Stimulated activated CD4-positive, alpha-beta T cell treated with anti-CD3 and anti-CD28 coated beads, Interleukin-2, amount 100 ng/mL, for 48 hours (primary cell): ENCODE measurements at regions not wholly inside any gene's neighbourhood (a gene's known extent, or its start where the extent isn't known, plus 50 kb on each side); places are given as distances from the start of the nearest gene placed in this dataset.
"Not testable (repeated sequence)": the region's sequence is repeated elsewhere in the genome, so short reads cannot be mapped to it uniquely, and the experiment has no call there.

Source experiments
- DNase-seq, 2 donors: peaks; one replicate each; pipeline ENCODE4 v3.0.0-alpha.2; 2020

DNA sequence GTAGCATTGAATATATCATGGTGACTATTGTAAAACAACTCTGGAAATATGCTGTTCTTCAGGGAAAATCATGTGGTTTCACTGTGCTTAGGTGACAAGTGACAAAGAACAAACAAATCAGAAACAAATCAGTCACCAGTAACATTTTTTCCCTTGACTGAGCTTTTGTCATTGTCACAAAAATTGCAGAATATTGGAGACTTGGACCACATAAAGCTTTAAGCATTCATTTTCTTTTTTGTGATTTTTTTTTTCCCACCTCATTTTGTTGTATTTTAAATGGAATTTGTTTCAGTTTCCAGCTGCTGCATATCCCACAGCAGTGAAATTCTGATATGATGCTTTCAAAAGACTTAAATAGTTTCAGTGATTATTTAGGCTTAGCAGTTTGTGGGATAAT is 1088.4 kb downstream of the OTOL1 start:
- no peak for DNase-seq

DNA sequence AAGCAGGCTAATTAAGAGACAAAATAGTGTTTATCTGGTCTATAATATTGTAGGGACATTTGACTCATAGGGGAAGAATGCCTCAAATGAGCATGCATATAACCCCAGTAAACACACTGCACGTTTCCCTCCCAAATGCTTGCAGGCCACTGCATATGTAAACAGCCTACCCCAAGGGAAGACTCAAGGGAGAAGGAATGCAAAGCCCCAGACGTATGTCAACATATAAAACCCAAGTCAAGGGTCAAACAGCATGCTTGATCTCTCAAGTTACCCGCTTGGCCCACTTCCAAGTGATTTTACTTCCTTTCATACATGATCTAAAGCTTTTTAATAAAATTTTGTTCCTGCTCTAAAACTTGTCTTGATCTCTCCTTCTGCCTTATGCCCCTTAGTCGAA is 1090.0 kb downstream of the OTOL1 start:
- DNase-seq, result no peak

DNA sequence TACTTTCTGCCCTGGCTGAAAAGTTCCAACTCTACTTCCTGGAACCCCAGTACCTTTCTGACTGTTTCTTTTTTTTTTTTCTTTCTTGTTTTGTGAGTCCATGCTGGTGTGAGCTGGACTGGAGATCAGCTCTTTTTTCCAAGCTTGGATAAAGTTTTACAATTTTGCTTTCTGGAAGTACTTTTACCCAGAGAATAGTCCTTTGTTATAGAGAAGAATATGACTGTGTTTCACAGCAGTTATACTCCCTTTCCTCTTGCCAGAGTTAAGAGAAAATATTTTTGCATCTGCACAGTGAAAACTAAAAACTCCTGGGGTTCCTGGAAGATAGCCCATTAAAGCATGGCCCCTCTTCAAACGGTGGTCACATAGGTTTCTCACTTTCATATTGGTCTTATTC is 1100.6 kb downstream of the OTOL1 start:
- DNase-seq, result no peak

DNA sequence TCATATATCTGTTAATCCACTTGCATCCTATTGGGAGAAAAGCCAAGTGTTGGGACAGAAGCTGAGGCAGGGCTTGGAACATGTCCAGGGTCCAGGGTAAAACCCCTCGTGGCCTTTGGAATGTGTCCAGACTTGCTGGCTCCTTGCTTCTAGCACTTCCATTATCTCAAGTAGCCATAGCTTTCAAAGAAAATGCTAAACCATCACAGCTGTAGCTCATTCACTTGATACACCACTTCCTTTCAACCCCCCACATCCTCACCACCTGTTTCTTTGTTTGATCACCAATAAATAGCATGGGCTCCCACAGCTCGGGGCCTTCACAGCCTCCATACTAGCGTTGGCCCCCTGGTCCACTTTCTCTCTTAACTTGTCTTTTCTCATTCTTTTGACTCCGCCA is 1101.9 kb downstream of the OTOL1 start:
- DNase-seq, result not testable (repeated sequence)

DNA sequence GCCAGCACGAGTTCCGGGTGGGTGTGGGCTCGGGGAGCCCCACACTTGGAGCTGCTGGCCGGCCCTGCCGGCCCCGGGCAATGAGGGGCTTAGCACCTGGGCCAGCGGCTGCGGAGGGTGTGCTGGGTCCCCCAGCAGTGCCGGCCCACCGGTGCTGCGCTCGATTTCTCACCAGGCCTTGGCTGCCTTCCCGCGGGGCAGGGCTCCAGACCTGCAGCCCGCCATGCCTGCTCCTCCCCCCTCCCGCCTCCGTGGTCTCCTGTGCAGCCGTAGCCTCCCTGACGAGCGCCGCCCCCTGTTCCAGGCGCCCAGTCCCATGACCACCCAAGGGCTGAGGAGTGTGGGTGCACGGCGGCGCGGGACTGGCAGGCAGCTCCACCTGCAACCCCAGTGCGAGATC is 1103.1 kb downstream of the OTOL1 start:
- not testable (repeated sequence) for DNase-seq

DNA sequence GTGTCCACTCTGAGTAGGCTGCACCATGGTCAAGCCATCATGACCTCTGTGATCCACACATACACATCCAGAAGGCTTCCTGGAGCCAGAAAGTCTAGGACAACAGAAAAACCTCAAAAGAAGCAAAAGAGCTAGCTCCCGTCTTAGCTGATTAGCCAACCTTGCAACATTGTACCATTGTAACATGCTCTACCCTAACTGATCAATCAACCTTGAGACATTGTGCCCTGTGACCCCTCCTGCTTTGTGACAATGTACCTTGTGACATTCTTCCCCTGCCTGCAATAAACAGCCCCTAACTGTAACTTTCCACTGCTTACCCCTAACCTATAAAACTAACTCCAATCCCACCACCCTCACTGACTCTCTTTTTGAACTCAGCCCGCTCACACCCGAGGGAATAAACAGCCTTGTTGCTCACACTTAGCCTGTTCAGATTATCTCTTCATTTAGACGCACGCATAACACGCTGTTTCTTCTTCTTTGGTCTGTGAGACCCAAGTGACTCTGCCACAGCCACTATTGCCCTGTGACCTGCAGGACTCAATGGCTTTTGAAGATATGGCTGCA is 1104.6 kb downstream of the OTOL1 start:
- DNase-seq, result no peak

DNA sequence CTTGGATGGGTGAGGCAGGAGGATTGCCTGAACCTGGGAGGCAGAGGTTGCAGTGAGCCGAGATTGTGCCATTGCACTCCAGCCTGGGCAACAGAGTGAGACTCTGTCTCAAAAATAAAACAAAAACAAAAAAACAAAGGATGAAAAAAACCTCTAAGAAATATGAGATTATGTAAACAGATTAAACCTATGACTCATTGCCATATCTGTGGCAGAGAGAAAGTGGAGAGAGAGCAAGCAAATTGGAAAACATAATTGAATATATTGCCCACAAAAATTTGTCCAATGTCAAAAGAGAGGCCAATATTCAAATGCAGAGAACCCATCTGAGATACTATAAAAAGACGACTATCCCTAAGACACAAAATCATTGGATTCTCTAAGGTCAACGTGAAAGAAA is 1106.0 kb downstream of the OTOL1 start:
- DNase-seq, result no peak

DNA sequence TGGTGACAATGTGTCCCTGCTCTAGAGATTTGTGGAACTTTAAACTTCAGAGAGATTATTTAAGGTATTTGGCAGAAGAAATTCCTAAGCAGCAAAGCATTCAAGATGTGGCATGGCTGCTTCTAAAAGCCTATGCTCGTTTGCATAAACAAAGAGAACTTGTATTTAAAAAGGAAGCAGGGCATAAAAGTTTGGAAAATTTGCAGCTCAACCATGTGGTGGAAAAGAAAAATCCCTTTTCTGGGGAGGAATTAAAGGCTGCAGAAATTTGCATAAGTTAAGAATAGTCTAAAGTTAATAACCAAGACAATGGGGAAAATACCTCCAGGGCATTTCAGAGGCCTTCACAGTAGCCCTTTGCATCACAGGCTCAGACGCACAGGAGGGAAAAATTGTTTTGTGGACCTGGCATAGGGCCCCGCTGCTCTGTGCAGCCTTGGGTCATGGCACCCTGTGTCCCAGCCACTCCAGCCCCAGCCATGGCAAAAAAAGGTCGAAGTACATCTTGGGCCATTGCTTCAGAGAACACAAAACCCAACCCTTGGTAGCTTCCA is 1109.1 kb downstream of the OTOL1 start:
- no peak for DNase-seq

DNA sequence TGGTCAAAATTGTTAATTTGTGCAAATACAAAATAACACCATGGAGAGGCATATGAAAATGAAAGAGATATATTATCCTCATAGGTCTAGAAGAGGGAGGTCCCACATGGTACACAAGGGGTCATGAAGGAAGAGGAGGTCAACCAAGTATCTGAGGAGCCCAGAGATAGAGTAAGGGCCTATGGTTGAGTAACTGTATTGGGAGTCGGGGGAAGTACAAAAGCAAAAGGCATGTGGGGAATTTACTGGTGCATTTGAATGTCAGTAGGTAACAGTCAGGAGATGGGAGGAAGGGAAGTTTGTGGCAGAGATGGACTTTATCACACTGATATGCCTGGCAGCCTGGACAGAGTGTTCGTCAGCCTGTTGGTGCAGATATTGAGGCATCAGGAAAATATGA is 1113.7 kb downstream of the OTOL1 start:
- no peak for DNase-seq

DNA sequence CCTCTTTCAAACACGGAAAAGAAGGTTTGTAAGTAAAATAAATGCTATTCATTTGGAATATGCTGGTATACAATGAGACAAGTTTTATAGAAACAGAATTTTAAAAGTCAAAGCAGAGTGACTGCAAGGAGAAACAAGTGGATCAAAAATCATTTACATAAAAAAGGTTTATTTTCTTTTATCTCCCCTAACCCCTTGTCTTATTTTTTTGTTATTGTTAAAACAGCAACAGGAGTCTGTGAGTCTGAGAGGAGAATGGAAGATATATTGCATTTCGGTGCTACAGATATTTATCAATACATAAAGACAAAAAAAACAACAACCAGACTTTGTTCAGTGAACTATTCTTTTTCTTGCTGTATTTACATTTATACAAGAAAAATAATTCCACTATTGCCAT is 1116.4 kb downstream of the OTOL1 start:
- no peak for DNase-seq

DNA sequence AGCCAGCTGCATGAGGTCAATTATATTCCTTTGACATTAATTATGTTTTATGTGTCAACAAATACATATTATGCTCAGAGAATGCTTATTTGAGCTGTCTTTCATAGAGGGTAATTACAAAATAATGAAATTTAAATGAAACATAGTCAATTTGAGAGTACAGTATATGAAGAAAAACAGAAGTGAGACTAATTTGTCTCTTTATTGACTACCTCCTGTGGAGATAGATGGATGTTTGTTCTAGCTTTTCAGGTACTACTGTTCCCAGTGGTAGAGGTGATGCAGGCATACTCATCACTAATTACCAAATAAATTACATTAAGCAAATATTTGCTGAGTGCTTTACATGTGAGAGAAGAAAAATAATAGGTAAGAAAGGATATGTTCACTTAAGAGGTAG is 1129.6 kb downstream of the OTOL1 start:
- no peak for DNase-seq

DNA sequence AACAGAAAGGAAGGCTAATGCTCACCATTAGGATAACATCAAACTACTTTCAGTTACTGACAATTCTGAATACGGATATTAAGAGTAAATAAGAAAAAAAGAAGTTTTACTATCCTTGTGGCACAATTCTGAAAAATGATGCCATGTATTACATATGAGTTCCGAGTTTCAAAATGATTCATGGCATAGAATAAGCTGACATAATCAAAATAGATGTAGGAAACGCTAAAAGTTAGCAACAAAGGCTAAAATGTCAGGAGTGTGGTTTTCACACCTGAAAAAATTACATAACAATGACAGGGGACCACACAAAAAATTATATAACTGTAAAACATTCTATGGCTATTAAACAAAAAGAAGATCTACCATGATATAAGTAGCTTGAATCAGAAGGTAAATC is 1131.9 kb downstream of the OTOL1 start:
- DNase-seq, result no peak

DNA sequence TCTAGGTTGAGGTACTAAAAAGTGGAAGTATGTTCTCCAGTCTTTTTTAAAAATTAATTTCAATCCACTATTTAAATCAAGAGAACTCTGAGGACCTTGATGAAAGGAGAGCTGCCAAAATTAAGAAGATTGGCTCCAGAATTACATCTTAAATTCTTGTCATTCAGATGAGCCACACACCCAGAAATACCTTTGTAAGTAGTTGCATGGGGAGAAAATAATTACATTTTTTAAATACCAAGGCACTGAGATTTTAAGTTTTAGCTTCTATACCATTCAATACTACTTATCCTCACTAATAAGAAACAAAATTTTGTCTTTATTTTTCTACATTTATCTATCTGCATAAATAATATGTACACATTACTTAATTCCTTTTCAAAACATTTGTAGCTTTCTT is 1132.8 kb downstream of the OTOL1 start:
- no peak for DNase-seq

DNA sequence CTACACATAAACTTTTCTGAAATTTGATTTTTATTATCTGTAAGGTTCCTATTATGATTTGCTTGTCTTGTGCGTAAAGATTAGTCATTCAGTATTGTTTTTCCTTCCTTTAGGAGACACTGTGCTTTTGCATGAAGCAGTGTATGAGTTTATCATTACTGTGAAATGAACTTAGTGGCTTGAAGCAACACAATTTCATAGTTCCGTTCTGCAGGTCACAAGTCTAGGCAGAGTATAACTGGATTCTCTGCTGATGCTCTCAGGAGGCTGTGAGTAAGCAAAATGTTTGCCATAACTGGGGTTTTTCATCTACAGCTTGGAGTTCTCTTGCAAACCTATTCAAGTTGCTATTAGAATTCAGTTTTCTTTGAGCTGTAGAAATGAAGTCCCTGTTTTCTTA is 1136.1 kb downstream of the OTOL1 start:
- DNase-seq, result no peak

DNA sequence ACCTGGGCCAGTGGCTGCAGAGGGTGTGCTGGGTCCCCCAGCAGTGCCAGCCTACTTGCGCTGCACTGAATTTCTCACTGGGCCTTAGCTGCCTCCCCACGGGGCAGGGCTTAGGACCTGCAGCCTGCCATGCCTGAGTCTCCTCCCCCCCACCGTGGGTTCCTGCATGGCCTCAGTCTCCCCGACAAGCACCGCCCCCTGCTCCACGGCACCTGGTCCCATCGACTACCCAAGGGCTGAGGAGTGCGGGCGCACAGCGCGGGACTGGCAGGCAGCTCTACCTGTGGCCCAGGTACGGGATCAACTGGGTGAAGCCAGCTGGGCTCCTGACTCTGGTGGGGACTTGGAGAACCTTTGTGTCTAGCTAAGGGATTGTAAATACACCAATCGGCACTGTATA is 1143.6 kb downstream of the OTOL1 start:
- DNase-seq, result not testable (repeated sequence)

DNA sequence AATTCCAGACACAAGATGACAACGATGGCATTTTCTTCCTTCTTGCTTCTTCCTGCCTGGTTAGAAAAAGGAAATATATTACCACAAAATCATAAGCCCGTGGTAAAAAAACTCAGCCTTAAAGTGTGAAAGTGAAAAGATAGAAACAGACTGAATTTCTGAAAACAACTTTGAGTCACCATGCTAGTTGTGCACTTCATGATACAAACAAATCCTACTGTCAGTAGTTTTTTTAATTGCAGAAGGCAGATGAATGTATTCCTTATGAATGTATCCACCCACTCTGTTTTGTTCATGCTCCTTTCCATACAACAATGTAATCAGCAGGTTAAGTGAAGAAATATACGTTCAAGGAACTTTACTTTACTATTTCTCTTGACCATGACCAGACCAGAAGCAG is 1144.7 kb downstream of the OTOL1 start:
- no peak for DNase-seq

DNA sequence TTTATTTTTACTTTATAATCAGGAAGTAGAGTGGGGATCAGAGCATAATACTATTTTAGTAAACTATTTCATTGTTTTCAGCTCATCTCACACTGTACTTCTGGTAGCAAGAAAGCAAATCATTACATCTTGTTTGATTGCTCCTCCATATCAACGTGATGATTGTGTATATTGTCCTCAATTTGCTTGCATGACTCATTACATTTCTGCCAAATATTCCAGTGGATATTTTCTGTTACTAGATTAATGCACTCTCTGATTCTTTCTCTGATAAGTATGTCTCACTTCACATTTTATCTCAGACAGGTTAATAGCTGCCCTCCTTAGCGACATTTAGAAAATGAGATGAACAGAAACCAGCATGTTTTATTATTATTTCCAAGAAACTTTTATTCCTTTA is 1145.3 kb downstream of the OTOL1 start:
- no peak for DNase-seq

DNA sequence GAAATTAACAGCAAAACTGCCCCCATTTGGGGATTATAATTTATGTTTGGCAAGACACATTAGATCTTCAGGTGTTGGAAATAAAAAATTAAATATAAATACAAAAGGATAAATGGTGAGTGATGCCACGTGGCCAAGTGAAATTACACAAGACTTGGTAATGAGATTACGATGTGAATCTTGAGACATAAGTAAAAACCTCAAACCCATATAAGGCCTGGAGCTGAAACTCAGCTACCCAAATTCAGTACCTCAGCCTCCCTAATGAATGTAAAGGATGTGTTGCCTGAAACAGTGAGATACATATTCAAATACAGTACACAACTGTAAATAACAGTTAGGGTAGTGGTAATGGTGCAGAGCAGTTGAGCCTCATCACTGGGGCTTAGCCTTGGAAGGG is 1146.6 kb downstream of the OTOL1 start:
- no peak for DNase-seq

DNA sequence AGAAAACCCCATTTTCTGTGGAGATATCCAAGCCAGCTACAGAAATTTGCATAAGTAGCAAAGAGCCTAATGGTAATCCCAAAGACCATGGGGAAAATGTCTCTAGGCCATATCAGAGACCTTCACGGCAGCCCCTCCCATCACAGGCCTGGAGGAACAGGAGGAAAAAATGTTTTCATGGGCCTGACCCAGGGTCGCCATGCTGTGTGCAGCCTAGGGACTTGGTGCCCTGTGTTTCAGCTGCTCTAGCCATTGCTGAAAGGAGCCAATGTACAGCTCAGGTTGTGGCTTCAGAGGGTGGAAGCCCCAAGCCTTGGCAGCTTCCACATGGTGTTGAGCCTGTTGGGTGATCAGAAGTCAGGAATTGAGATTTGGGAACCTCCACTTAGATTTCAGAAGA is 1150.7 kb downstream of the OTOL1 start:
- DNase-seq, result no peak

DNA sequence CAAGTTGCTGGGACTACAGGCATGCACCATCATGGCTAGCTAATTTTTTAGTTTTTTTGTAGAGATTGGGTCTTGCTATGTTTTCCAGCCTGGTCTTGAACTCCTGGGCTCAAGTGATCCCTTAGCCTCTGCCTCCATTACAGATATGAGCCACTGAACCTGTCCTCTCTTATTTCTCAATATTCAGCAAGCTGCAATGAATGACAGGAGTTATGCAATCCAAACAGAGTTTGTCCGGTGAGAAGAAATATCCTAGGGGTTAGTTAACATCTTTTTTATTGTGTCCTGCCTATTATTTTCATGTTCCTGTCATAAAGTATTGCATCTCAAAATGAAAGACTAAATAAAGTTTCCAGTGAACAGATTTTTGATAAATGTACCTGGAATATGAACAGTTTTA is 1161.4 kb downstream of the OTOL1 start:
- DNase-seq, result no peak

DNA sequence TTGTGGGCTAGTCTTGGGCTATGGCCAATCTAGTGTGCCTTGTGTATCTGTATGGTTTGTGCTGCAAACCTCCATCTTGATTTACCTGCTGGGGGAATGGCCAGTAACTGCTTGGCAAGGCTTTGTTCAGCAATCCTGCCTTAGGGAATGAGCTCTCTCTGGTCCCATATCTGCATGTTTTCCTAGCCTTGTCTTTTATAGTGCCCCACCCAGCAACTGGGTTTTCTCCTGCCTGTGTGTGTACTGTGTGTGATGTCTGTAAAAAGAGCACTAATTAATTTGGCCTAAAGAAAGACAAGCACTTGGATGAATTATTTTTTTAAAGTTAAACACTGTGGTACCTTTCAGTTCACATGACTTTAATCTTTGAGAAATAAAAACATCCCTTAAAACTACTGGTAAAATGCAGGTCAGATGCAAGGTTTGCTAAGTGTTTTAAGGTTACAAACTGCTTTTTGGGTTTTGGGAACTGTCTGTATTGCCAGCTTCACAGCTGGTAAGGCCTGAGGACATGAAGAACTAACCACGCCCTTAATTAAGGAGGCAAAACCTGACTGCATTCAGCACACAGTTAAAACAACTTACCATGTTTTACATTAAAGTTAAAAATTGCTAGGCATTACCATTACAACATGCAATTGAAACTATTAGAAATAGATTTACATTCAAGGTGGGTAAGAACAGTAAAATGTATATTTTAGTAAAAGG is 1169.2 kb downstream of the OTOL1 start:
- DNase-seq, result no peak

DNA sequence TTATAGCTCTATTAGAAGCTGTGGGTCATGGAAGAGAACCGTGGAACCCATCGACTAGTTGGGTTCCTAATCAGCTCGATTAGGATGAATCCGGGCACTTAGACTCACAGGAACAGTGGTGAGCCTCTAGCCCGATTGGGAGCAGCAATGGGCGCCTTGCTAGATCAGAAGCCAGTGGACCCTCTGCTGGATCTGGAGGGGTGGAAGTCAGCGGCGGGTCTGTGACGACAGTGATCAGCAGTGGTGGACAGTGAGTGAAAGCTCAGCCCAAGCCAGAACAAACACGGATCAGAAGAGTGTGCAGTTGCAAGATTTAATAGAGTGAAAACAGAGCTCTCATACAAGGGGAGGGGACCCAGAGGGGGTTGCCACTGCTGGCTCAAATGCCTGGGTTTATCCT is 1170.2 kb downstream of the OTOL1 start:
- no peak for DNase-seq

DNA sequence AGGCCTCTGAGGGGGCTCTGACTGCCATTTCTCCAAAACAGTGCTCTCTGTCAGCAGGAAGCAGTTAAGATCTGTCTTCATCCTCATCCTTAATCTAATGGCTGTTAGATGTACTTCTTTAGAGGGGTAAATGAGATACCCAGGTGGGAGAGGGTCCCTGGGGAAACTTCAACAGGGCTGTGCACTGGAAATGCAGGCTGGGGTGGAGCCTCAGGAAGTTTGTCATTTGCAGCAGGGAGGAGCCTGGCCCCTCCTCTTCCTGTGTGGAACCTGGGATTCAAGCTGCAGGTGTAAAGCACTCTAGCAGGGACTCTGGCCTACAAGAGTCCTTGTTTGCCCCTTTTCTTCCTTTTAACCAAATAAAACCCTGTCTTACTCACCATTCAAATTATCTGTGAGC is 1173.6 kb downstream of the OTOL1 start:
- DNase-seq, result no peak

DNA sequence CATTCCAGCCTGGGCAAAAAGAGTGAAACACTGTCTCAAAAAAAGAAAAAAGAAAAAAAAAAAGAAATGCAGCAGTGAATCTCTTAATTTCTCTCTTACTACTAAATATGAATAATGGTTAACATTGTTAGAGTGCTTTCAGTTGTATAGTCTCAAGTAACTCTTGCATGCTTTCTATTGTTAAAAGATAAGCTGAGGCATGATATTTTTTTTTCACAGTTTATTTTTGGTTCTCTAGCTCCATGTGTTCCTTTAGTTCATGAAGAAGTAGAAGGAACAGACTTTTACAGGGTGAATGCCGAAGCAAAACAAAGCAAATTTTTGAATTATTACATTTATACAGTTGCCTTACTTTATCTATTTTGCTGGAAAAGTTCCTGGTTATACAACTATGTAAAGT is 1180.9 kb downstream of the OTOL1 start:
- no peak for DNase-seq

DNA sequence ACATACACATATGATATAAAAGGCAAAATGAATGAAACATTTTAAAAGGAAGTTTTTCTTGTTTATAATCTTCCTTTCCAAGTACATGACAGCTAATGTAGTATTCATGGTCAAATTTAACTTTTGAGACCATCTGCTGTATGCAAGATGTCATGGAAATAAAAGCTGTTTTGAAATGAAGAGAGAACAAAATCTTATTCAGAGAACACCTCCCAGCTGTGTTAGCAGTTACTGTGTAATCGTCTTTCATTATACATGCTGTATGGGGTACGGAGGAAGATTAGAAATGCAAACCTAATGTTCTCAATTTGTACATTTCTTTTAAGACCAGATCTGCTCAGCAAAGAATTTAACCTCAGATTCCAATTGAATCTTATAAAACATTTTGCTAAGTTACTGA is 1182.3 kb downstream of the OTOL1 start:
- no peak for DNase-seq
